Gastrocnemius medialis (tissue), 4 donors: ENCODE measurements at regions not wholly inside any gene's neighbourhood (a gene's known extent, or its start where the extent isn't known, plus 50 kb on each side); places are given as distances from the start of the nearest gene placed in this dataset.

ENCODE experiments used
- CTCF ChIP-seq, 5 experiments: fragments of 450-650 bp in 3 of 5; fragments of 200-600 bp in 2 of 5; sonication (generic) in 2 of 5; IDR thresholded peaks in 4 of 5; conservative IDR thresholded peaks in 1 of 5; 1 replicate in 4 of 5; 2 replicates in 1 of 5; pipeline ENCODE4 v1.5.1; 2016 to 2019; ENCODE audit warnings: antibody characterized with exemption in 5 of 5, mild to moderate bottlenecking in 3 of 5, moderate library complexity in 3 of 5
- POLR2A ChIP-seq, 2 donors: fragments of 450-650 bp; IDR thresholded peaks; one replicate each; pipeline ENCODE4 v1.6.1; 2017; ENCODE audit warnings: antibody characterized with exemption in 2 of 2, mild to moderate bottlenecking in 2 of 2, moderate library complexity in 2 of 2

DNA sequence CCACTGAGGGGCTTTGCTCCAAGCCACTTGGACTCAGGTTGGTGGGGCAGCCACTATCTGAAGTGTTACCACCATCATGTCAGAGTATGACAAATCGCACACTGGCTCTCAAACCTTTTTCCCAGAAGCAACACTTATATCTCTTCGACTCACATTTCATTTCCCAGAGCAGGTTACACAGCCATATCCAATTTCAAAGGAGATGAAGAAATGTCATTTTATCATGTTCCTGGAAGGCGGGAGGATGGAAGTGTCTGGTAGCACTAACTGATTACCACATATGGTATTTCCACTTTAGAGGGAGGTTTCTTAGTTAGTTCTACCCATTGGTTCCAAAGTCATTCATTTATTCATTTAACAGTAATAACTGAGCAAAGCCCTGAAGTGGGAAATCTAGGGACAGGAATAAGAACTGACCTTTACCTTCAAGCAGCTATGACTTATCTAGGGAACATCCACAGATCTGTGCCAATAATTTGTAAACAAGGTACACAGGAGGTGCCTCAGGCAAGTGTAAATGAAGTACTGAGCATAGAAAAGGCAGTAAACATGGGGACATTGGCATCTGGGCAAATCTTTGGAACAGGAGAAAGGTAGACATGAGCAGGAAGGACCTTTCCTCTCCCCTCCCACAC, 54.9 kb upstream of the LRRC55 start:
- TF ChIP-seq CTCF (IDR thresholded peaks at IDR 0.05 in 4 of 5, conservative IDR thresholded peaks at IDR 0.05 in 1 of 5) (no peak), POLR2A (IDR thresholded peaks at IDR 0.05) (no peak)
